Forelimb muscle (tissue), 1 donor: ENCODE measurements at regions not wholly inside any gene's neighbourhood (a gene's known extent, or its start where the extent isn't known, plus 50 kb on each side); places are given as distances from the start of the nearest gene placed in this dataset.
"Not testable (repeated sequence)": the region's sequence is repeated elsewhere in the genome, so short reads cannot be mapped to it uniquely, and the experiment has no call there.

ENCODE experiments used
- DNase-seq: peaks from one replicate; pipeline ENCODE4 v3.0.0-alpha.2; 2013; ENCODE audit warnings: low read depth

DNA sequence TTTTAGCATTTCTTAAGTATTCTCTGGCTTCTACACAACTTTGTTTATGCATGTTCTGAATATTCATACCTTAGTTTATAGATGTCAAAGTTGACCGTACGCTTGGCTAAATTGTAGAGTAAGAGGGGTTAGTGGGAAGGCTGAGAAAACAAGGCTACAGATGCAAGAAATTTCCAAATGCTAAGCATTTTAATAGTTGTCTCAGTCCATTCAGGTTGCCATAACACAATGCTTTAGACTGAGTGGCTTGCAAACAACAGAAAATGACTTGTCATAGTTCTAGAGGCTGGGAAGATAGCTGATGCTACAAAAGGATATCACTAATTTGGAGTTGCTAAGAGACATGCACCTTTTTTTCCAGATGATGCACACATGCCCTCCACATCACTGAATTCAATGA, 53.0 kb upstream of the C1QTNF3 start:
- DNase-seq: not testable (repeated sequence)

DNA sequence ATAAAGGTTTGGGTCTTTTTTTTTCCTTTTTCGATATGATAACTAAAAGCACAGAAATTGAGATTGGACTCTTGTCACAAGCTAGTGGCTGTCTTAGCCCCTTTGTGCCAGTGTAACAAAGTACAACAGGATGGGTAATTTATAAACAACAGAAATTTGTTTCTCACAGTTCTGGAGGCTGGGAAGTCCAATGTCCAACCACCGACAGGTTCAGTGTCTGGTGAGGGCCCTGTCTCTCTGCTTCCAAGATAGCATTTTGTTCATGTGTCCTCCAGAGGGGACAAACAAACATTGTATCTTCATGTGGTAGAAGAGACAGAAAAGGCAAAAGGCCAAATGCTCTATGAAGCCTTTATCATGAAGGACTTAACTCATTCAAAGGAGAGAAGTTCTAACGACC, 56.9 kb upstream of the C1QTNF3 start:
- DNase-seq: not testable (repeated sequence)

DNA sequence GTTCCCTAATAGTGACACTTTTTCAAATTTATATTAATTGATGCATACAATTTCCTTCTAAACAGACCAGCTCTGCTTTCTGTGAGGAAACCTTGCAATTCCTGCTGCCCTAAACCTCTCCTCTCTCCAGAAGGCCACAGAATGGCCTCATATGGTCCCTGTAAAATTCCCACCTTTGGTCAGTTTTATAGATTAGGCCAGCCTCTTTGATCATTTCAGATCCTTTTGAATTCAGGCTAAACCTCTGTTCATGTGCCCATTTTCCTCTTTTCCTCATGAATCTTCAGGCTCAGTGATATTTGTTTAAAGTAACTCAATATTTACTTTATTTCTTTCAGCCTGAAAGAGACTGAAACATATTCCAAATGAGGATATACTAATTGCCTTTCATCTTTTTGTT, 58.6 kb upstream of the C1QTNF3 start:
- DNase-seq: not testable (repeated sequence)

DNA sequence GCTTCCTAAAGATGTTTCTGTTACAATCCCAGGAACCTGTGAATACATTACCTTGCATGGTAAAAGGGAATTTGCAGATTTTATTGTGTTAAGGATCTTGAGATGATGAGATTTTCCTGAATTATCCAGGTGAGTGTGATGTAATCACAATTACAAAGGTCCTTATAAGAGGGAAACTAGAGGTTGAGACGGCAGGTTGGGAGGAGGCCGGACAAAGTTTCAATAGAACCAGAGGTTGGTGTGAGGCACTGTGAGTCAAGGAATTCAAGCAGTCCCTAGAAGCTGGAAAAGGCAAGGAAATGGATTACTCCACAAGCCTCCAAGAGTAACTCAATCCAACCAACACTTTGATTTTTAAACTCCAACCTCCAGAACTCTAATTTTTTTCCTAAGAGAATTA, 65.9 kb upstream of the C1QTNF3 start:
- DNase-seq: not testable (repeated sequence)

DNA sequence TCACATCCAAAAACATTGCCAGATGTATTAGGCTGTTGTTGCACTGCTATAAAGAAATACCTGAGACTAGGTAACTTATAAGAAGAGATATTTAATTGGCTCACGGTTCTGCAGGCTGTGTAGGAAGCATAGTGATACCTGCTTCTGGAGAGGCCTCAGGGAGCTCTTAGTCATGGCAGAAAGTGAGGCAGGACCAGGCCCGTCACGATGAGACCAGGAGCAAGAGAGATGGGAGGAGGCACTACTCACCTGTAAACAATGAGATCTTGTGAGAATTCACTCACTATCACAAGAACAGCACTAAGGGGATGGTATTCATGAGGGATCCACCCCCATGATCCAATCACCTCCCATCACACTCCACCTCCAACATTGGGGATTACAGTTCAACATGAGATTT, 81.3 kb upstream of the C1QTNF3 start:
- DNase-seq: not testable (repeated sequence)

DNA sequence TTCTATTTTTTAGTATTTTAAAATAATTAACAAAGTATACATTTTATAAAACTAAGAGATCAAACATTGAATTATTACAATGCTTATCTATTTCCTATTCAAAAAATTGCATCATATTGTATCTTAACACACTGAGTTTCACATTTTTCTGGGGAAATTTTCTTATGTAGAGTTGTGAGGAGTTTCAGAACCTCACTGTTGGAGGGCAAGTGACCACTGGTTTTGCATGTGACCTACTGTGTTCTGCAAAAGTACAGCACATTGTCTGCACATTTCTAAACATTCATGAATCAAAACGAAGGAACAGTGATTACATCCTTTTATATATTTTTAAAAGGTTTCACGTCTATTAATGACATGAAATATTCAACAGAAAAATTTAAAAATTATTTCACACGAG, 82.3 kb upstream of the C1QTNF3 start:
- not testable (repeated sequence) for DNase-seq

DNA sequence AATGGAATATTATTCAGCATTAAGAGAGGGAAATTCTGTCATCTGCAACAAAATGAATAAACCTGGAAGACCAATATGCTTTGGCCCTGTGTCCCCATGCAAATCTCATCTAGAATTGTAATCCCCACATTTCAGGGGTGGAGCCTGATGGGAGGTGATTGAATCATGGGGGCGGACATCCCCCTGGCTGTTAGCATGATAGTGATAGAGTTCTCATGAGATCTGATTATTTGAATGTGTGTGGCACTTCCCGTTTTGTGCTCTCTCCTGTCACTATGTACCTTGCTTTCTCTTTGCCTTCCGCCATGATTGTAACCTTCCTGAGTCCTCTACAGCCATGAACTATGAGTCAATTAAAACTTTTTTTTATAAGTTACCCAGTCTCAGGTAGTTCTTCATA, 83.7 kb upstream of the C1QTNF3 start:
- not testable (repeated sequence) for DNase-seq

DNA sequence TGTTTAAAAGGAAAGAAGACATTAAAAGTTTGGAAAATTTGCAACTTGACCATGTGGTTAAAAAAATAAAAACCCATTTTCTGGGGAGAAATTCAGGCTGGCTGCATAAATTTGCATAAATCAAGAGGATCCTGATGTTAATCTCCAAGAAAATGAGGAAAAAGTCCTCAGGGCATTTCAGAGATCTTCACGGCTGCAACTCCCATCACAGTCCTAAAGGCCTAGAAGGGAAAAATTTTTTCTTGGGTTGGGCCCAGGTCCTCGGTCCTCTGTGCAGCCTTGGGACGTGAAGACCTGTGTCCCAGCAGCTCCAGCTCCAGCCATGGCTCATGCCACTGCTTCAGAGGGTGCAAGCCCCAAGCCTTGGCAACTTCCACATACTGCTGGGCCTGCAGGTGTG, 84.8 kb upstream of the C1QTNF3 start:
- DNase-seq: not testable (repeated sequence)

DNA sequence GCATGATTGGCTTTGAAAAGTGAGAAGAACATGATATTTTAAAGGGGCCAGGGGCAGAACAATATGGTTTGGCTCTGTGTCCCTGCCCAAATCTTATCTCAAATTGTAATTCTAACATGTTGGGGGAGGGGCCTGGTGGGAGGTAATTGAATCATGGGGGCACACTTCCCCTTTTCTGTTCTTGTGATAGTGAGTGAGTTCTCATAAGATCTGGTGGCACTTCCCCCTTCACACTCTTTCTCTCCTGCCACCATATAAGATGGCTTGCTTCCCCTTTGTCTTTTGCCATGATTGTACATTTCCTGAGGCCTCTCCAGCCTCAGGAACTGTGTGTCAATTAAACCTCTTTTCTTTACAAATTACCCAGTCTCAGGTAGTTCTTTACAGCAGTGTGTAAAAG, 85.9 kb upstream of the C1QTNF3 start:
- not testable (repeated sequence) for DNase-seq

DNA sequence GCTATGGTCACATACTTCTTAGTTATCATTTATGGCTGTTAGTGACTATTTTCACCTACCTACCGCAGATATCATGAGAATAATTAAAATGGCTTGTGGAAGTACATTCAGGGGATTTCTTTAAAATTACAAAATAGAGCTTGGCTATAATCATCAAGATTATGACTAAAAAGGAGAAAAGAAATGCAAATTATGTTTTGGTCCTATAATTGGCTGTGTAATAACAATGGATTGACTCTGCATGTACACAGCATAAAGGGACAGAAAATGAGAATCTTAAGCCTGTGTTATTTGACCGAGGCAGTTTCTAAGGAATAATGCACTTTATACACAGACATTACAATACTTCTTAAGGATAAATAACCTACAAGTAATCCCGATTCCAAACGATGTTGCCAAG, 112.0 kb upstream of the C1QTNF3 start:
- not testable (repeated sequence) for DNase-seq

DNA sequence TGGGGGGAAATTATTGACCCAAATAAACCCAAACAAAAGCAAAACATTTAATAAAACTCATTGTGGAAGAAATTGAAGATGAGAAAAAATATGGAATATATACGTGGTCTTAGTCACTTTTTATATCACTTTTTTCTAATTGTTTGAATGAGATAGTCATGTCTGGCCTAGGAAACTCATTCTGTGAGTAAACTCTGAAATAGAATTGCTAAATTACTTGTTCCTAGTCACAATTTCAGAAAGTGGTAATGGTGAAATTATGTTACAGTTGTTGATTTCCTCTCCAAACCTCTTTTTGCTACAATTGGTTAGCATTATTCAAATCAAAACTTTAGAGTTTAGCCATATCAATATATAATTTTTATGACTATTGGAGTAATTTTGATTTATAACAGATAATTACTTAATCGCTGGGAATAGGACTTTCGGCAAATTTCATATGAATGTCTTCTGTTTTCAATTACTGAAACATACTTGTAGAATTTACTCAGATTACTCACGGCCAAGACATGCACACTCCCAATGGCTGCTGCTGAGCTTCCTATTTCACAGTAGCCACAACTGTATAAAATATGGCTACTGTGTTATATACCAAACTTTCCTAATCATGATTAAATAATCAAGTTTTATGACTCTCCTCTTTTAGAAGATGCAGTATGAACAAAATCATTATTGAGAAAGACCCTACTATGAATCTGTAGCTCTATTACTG, 113.8 kb upstream of the C1QTNF3 start:
- not testable (repeated sequence) for DNase-seq

DNA sequence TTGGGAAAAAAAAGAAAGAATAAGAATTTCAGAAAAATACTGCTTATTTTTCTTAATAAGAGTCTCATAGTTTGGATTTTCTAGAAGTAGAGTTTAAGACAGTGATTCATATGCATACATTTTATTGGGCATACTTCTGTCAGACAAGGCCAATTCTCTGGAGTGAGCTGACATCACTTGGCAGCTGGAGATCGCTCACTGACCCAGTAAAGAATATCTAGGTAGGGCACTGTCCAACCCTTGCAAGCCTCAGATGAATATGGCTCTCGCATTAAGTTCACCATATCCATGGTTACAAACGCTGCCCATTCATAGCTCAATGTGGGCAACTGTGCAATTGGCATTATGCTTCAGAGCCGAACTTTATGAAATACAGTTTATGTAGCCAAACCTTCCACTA, 117.9 kb upstream of the C1QTNF3 start:
- not testable (repeated sequence) for DNase-seq

DNA sequence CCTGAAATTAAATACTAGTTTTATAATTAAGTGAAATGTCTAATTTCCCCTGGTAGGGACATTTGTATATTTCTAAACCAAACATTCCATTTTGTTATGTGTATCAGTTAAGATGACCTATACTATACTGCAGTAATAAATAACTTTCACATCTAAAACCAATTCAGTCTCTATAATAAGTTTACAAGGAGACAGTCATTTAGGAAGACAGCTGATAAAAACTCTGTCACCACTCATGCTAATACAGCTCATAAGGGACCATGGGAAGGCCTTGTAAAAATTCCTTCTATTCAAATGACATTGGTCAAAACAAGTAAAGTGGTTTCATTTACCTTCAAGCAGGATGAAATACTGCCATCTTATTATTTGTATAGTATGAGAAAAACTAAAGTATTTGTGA, 128.4 kb upstream of the C1QTNF3 start:
- DNase-seq: not testable (repeated sequence)

DNA sequence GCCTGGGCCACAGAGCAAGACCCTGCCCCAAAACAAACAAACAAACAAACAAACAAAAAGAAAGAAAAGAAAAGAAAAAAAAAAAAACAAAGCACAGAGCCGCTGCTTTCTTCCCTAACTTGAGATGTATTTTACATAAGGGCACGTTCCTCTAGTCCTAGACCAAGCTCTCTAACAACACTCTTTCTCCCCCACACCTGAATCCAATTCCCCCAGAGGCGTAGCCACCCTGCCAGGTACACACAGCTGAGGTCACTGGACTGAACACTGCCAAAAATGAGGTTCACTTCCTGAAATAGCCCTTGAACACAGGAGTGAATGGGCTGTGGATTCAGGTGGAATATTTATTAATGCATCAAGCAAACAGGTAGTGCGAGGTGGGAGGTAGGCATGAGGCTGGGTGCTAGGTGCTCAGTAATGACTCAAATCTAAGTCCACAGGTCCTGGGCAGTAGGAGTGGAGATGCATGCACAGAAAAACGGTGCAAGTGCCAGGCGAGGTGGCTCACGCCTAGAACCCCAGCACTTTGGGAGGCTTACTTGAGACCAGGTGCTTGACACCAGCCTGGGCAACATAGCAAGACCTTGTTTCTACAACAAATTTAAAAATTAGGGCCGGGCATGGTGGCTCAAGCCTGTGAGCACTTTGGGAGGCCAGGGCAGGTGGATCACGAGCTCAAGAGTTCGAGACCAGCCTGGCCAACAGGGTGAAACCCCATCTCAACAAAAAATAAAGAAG, 136.6 kb upstream of the C1QTNF3 start:
- not testable (repeated sequence) for DNase-seq

DNA sequence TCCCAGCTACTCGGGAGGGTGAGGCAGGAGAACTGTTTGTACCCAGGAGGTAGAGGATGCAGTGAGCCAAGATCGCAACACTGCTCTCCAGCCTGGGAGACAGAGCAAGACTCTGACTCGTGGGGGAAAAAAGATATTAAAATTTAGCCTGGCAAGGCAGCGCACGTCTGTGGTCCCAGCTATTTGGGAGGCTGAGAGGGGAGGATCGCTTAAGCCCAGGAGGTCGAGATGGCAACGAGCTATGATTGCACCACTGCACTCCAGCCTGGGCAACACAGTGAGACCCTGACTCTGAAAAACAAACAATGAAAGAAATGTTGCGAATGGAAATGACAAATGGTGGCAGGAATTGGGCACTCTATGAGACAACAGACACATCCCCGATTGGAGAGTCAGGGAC, 137.2 kb upstream of the C1QTNF3 start:
- not testable (repeated sequence) for DNase-seq

DNA sequence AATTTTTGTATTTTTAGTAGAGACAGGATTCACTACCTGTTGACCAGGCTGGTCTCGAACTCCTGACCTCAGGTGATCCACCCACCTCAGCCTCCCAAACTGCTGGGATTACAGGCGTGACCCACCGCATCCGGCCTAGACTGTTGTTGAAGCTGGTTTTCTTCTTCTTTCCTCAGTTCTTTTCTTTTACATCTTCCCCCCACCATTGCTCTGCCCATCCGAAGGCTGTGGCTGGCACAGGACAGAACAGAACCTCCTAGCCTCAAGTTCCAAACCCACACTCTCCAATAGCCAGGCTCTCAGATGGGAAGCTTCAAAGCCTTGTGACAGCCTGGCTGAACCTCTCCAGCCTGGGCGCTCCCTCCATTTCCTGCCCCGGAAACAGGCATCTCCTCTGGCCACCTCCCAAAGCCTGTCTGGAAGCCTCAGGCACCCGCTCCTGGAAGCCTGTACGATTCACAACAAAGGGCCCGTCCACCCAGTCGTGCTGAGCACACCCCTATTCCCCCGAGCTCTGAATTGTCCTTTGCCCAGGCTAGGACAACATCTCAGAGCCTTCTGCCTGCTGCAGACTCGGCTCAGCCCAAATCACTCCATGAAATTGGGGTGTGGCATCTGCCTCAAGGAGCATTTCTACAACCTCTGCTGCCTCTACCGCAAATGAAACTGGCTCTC, 138.1 kb upstream of the C1QTNF3 start:
- DNase-seq: not testable (repeated sequence)

DNA sequence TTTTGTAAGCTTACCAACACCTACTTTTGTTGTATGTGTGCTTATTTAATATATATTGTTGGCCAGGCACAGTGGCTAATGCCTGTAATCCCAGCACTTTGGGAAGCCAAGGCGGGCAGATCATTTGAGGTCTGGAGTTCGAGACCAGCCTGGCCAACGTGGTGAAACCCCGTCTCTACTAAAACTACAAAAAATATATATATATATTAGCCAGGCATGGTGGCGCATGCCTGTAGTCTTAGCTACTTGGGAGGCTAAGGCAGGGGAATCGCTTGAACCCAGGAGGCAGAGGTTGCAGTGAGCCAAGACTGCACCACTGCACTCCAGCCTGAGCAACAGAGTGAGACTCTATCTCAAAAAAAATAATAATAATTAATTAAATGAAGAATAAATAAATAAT, 142.0 kb upstream of the C1QTNF3 start:
- not testable (repeated sequence) for DNase-seq

DNA sequence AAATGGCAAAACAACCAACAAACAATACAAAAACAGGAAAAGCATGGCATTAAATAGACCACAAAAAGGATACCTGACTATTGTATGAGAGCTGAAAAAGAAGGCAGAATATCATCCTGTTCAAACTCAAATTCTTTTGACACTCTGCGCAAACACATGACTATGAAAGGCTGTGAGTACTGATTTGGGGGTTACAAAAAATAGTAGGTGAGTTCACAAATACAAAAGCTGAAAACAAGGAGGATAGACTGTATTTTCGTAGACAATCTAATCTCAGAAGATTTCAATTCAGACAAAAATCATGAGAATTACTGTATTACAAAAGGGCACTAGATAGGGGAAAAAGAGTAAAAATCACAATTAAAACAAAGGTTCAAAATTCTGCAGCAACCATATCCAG, 142.6 kb upstream of the C1QTNF3 start:
- not testable (repeated sequence) for DNase-seq

DNA sequence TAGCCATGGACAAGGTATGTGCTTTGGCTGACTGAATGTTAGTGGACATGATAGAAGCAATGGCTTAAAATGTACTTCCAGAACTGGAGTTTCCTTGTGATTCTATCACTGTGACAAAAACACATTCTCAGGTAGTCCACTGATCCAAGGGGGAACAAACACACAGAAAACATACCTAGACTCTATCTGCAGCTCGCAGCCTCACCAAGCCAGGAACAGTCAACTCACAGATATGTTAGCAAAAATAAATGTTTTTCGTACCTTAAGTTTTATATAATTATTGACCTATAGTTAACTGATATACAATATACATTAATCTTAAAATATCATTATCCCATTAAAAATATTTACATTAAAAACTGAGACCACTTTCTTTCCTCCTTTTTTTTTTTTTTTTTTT, 143.1 kb upstream of the C1QTNF3 start:
- DNase-seq: not testable (repeated sequence)

DNA sequence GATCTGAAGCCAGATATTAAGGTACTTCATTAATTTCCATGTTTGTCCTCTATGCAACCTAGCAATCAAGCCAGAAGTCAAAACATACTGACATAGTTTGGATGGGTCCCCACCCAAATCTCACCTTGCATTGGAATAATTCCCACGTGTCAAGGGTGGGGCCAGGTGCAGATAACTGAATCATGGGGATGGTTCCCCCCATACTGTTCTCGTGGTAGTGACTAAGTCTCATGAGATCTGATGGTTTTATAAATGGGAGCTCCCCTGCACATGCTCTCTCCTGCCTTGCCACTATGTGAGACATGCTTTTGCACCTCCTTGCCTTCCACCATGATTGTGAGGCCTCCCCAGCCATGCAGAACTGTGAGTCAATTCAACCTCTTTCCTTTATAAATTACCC, 143.9 kb upstream of the C1QTNF3 start:
- not testable (repeated sequence) for DNase-seq

DNA sequence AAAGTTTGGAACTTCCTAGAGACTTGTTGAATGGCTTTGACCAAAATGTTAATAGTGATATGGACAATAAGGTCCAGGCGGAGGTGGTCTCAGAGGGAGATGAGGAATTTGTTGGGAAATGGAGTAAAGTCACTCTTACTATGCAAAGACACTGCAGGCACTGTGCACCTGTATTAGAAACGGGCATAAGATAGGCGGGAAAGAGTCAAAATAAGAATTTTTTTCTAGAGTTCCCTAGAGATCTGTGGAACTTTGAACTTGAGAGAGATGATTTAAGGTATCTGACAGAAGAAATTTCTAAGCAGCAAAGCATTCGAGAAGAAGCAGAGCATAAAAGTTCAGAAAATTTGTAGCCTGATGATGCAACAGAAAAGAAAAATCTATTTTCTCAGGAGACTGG, 144.4 kb upstream of the C1QTNF3 start:
- DNase-seq: not testable (repeated sequence)

DNA sequence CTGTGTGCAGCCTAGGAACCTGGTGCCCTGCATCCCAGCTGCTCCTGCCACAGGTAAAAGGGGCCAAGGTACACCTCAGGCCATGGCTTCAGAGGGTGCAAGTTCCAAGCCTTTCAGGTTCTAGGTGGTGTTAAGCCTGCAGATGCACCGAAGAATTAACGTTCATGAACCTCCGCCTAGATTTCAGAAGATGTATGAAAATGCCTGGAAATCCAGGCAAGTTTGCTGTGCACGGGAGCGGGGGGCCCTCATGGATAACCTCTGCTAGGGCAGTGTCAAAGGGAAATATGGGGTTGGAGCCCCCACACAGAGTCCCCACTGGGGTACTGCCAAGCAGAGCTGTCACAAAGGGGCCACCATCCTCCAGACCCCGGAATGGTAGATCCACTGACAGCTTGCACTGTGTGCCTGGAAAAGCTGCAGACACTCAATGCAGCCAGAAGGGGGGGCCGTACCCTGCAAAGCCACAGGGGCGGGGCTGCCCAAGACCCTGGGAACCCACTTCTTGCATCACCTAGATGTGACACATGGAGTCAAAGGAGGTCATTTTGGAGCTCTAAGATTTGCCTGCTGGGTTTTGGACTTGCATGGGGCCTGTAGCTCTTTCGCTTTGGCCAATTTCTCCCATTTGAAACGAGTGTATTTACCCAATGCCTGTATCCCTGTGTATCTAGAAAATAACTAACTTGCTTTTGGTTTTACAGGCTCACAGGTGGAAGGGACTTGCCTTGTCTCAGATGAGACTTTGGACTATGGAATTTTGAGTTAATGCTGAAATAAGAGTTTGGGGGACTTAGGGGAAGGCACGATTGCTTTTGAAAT, 145.2 kb upstream of the C1QTNF3 start:
- not testable (repeated sequence) for DNase-seq
